Type B pancreatic cell (in vitro differentiated cells): ENCODE measurements at regions not wholly inside any gene's neighbourhood (a gene's known extent, or its start where the extent isn't known, plus 50 kb on each side); places are given as distances from the start of the nearest gene placed in this dataset.
"Not testable (repeated sequence)": the region's sequence is repeated elsewhere in the genome, so short reads cannot be mapped to it uniquely, and the experiment has no call there.

Source experiments
- DNase-seq: peaks from one replicate; pipeline ENCODE4 v3.0.0; 2021; ENCODE audit warnings: mixed read lengths; ENCODE audit not compliant: unreplicated experiment; ENCODE audit errors: extremely low spot score
- H3K27ac Mint-ChIP-seq: 2 replicates; pipeline ENCODE4 v1.8.0; 2021; ENCODE audit warnings: mild to moderate bottlenecking, mixed read lengths
- H3K27me3 Mint-ChIP-seq: 2 replicates; pipeline ENCODE4 v1.8.0; 2021; ENCODE audit warnings: mixed read lengths
- H3K36me3 Mint-ChIP-seq: 2 replicates; pipeline ENCODE4 v1.8.0; 2021; ENCODE audit warnings: mixed read lengths
- H3K4me1 Mint-ChIP-seq: one replicate; pipeline ENCODE4 v1.8.0; 2021; ENCODE audit warnings: mixed read lengths; ENCODE audit not compliant: unreplicated experiment
- H3K4me3 Mint-ChIP-seq: 2 replicates; pipeline ENCODE4 v1.8.0; 2021; ENCODE audit warnings: mild to moderate bottlenecking, mixed read lengths
- H3K9me3 Mint-ChIP-seq: 2 replicates; pipeline ENCODE4 v1.8.0; 2021; ENCODE audit warnings: mixed read lengths
- CTCF ChIP-seq: fragments of 200-600 bp; sonication (generic); conservative IDR thresholded peaks from 2 replicates; pipeline ENCODE4 v1.5.0; 2021; ENCODE audit warnings: antibody characterized with exemption, mild to moderate bottlenecking

GRCh38 chr12:97877404-97877803, 414.8 kb downstream of the RMST start:
- no peaks in the 10 kb centered on the region for H3K9me3 Mint-ChIP-seq
- DNase-seq = no peak
- TF ChIP-seq CTCF = no peak
- H3K4me1 Mint-ChIP-seq = no peaks in the 10 kb centered on the region
- H3K4me3 Mint-ChIP-seq = no peak overlapping the region
- H3K27ac Mint-ChIP-seq = no peak overlapping the region
- no peaks in the 10 kb centered on the region for H3K36me3 Mint-ChIP-seq
- no peaks in the 10 kb centered on the region for H3K27me3 Mint-ChIP-seq

GRCh38 chr12:97886511-97887176, 424.0 kb downstream of the RMST start:
- Mint-ChIP-seq H3K36me3 (no peaks in the 10 kb centered on the region), H3K4me1 (no peaks in the 10 kb centered on the region), H3K4me3 (no peak overlapping the region), H3K27ac (no peak overlapping the region), H3K27me3 (no peaks in the 10 kb centered on the region), H3K9me3 (no peaks in the 10 kb centered on the region)
- no peak for DNase-seq
- no peak for TF ChIP-seq CTCF

- H3K9me3 Mint-ChIP-seq, H3K36me3 Mint-ChIP-seq, H3K4me1 Mint-ChIP-seq, H3K27ac Mint-ChIP-seq, H3K4me3 Mint-ChIP-seq, DNase-seq, H3K27me3 Mint-ChIP-seq: not testable (repeated sequence)
Measured at GRCh38 chr12:97897881-97898280, 435.3 kb downstream of the RMST start.

GRCh38 chr12:97899529-97899928, 436.9 kb downstream of the RMST start:
- H3K4me3 Mint-ChIP-seq = no peak overlapping the region

GRCh38 chr12:97899956-97900355, 437.4 kb downstream of the RMST start:
- H3K27me3 Mint-ChIP-seq = no peaks in the 10 kb centered on the region
- no peak for TF ChIP-seq CTCF
- no peak overlapping the region for H3K4me3 Mint-ChIP-seq
- H3K27ac Mint-ChIP-seq = no peak overlapping the region
- no peak for DNase-seq
- H3K9me3 Mint-ChIP-seq = no peaks in the 10 kb centered on the region
- H3K4me1 Mint-ChIP-seq = no peaks in the 10 kb centered on the region
- no peaks in the 10 kb centered on the region for H3K36me3 Mint-ChIP-seq

More at GRCh38 chr12:97899529-97899928, 436.9 kb downstream of the RMST start:
- DNase-seq = no peak
- H3K36me3 Mint-ChIP-seq = no peaks in the 10 kb centered on the region
- no peaks in the 10 kb centered on the region for H3K9me3 Mint-ChIP-seq
- no peak for TF ChIP-seq CTCF
- H3K27ac Mint-ChIP-seq = no peak overlapping the region
- no peaks in the 10 kb centered on the region for H3K27me3 Mint-ChIP-seq
- H3K4me1 Mint-ChIP-seq = no peaks in the 10 kb centered on the region

- Mint-ChIP-seq H3K27me3 (no peaks in the 10 kb centered on the region), H3K4me1 (no peaks in the 10 kb centered on the region), H3K4me3 (no peak overlapping the region), H3K27ac (no peak overlapping the region), H3K9me3 (no peaks in the 10 kb centered on the region), H3K36me3 (no peaks in the 10 kb centered on the region)
- no peak for DNase-seq
- no peak for TF ChIP-seq CTCF
Measured at GRCh38 chr12:97903356-97903755, 440.8 kb downstream of the RMST start.
